ENCODE measurements at regions not wholly inside any gene's neighbourhood (a gene's known extent, or its start where the extent isn't known, plus 50 kb on each side); places are given as distances from the start of the nearest gene placed in this dataset.
"Not testable (repeated sequence)": the region's sequence is repeated elsewhere in the genome, so short reads cannot be mapped to it uniquely, and the experiment has no call there.

DNA sequence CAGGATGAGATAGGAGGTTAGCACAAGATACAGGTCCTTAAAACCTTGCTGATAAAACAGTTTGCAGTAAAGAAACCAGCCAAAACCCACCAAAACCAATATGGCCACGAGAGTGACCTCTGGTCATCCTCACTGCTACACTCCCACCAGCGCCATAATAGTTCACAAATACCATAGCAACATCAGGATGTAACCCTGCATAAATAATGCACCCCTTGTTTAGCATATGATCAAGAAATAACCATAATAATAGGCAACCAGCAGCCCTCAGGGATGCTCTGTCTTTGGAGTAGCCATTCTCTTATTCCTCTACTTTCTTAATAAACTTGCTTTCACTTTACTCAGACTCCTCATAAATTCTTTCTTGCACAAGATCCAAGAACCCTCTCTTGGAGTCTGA is 86.9 kb upstream of the PRSS3 start:
- Mint-ChIP-seq H3K36me3 (ENCODE audit: low read depth) (no peaks in the 10 kb centered on the region), H3K27ac (no peak overlapping the region), H3K9me3 (no peaks in the 10 kb centered on the region), H3K4me3 (no peak overlapping the region), H3K27me3 (ENCODE audit: low read depth) (peaks cover 29% of the 10 kb centered on the region), H3K4me1 (ENCODE audit: low read depth) (no peaks in the 10 kb centered on the region)

DNA sequence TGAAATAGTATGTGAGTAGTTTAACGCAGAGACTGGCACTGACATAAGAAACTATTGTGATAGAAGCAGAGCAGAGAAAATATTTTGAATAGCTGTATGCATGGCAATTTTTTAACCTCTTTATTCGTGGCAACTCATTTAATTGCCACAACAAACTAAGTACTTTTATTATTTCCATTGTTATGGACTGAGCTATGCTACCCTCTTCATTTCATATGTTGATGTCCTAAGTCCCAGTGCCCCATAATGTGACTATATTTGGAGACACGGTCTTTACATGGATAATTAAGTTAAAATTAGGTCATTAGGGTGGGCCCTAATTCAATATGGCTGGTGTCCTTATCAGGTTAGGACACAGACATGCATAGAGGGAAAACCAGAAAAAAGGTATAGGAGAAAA is 86.1 kb upstream of the PRSS3 start:
- no peak overlapping the region for H3K27ac Mint-ChIP-seq
- no peaks in the 10 kb centered on the region for H3K36me3 Mint-ChIP-seq (ENCODE audit: low read depth)
- peaks cover 29% of the 10 kb centered on the region for H3K27me3 Mint-ChIP-seq (ENCODE audit: low read depth)
- H3K9me3 Mint-ChIP-seq, result no peaks in the 10 kb centered on the region
- no peak overlapping the region for H3K4me3 Mint-ChIP-seq
- no peaks in the 10 kb centered on the region for H3K4me1 Mint-ChIP-seq (ENCODE audit: low read depth)

DNA sequence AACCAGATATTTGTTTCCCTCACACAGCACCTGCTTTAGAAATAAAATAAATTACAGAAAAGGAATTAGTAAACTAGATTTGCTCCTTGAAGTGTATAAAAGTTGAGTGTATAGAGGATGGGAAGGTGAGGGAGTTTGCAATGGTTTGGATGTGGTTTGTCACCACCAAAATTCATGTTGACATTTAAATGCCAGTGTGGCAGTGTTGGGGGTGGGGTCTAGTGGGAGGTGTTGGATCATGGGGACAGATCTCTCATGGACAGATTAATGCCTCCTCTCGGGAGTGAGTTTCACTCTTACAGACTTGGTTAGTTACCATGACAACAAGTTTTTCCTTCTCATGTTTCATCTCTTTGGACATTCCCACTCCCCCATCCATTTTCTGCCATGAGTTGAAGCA is 83.9 kb upstream of the PRSS3 start:
- H3K4me3 Mint-ChIP-seq; H3K36me3 Mint-ChIP-seq (ENCODE audit: low read depth); H3K27ac Mint-ChIP-seq; H3K4me1 Mint-ChIP-seq (ENCODE audit: low read depth); H3K9me3 Mint-ChIP-seq: not testable (repeated sequence)
- peaks cover 26% of the 10 kb centered on the region for H3K27me3 Mint-ChIP-seq (ENCODE audit: low read depth)

DNA sequence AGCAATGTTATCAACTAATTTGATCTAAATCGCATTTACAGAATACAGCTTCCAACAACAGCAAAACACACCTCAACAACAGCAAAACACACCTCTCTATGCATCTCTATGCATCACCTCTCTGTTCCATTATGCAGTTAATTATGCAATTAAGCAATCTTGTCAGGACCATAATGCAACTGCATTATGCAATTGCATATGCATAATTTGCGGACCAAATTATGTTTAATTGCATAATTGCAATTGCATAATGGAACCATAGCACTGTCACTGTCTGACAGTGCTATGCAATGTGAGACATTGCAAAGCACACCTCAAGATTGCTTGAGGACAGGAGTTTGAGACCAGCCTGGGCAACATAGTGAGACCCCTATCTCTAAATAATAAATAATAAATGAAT is 80.4 kb upstream of the PRSS3 start:
- H3K9me3 Mint-ChIP-seq, result no peaks in the 10 kb centered on the region
- H3K4me1 Mint-ChIP-seq (ENCODE audit: low read depth), result no peaks in the 10 kb centered on the region
- H3K4me3 Mint-ChIP-seq, result no peak overlapping the region
- no peak overlapping the region for H3K27ac Mint-ChIP-seq
- no peaks in the 10 kb centered on the region for H3K36me3 Mint-ChIP-seq (ENCODE audit: low read depth)
- peaks cover 13% of the 10 kb centered on the region for H3K27me3 Mint-ChIP-seq (ENCODE audit: low read depth)

DNA sequence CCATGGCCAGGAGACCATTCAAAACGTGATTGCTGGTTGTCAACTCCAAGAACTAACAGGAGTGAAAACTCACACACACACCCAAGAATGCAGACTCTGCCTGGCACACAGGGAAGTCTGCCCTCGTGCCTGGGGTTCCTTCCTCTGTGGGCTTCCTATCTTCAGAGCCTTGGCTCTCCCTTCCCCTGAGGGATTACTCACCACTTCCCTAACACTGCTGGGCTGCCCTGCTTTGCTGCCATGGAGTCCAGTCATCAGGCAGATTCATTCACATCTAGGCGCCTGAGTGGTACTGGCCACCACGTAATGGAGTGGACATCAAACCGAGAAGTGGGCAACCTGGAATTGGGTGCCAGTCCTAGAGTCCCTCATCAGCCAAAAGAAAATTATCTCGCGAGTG is 76.4 kb upstream of the PRSS3 start:
- Mint-ChIP-seq H3K4me3 (no peak overlapping the region), H3K27me3 (ENCODE audit: low read depth) (peaks cover 5% of the 10 kb centered on the region), H3K9me3 (no peaks in the 10 kb centered on the region), H3K27ac (no peak overlapping the region), H3K4me1 (ENCODE audit: low read depth) (no peaks in the 10 kb centered on the region), H3K36me3 (ENCODE audit: low read depth) (no peaks in the 10 kb centered on the region)

DNA sequence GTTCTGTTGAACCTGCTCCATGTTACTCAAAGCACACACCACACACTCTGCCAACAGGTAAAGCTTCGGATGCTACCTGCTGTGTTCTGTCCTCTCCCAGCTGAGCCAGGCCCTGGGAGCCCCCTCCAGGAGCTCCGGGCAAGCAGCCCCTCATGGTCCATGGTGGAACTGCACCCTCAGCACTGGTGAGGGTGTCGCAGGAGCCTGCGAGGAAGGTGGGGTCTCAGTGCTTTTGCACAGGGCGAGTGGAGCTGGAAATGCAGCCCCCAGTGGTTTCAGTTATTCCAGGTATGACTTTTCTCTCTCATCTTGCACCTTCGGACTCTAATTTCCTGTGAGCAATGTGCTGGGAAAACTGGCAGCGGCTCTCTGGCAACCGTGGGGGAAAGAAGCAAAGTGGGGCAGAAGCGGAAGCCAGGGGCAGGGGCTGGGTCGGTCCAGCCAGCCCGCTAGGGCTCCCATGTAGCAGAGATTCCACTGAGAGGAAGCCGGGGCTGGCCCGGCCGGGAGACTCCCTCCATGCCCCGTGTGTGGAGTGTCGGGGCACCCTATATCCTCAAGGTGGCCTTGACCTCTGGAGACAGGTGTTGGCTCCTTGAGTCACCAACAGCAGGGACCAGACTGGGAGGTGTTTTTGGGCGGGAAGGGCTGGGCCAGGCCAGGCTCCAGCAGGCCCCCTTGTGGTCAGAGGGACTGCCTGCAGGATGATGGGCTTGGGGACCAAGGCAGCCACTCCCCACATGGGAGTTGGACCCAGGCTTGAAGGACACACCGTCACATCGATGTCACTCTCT is 75.6 kb upstream of the PRSS3 start:
- Mint-ChIP-seq H3K27ac (no peak overlapping the region), H3K27me3 (ENCODE audit: low read depth) (peaks cover 10% of the 10 kb centered on the region), H3K36me3 (ENCODE audit: low read depth) (no peaks in the 10 kb centered on the region), H3K4me1 (ENCODE audit: low read depth) (no peaks in the 10 kb centered on the region), H3K4me3 (no peak overlapping the region), H3K9me3 (no peaks in the 10 kb centered on the region)

DNA sequence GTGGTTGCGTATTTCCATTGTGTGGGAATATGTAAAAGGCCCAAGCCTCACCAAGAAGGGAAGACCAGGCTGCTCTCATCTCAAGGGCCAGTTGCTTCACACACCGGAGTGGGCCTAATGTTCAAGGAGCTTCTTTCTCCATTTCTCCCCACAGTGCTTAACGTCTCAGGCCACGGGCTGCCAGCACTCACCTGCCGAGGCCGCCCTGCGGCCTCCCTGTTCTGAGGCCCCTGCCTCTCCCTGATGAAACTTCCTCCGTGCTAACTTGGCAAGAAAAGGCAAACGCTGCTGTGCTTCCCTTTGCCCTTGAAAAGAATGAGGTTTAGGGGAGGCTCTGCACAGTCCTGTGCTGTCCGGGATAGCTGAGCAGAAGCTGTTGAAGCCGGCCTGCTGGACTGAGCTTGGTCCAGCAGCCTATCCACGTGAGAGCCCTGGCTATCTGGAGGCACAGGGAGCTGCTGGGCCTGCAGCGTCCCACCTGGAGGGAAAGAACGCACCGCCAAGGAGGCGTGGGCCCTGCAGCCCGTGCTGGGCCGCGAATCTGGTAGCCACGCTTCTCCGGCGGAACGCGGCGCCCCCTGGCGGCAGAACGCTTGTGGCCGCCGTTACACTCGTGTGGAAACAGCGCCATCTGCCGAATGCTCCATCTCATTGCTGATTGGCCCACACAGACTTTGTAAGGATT is 73.5 kb upstream of the PRSS3 start:
- H3K27ac Mint-ChIP-seq, result no peak overlapping the region
- no peaks in the 10 kb centered on the region for H3K9me3 Mint-ChIP-seq
- H3K27me3 Mint-ChIP-seq (ENCODE audit: low read depth), result peaks cover 21% of the 10 kb centered on the region
- no peak overlapping the region for H3K4me3 Mint-ChIP-seq
- H3K36me3 Mint-ChIP-seq (ENCODE audit: low read depth), result no peaks in the 10 kb centered on the region
- H3K4me1 Mint-ChIP-seq (ENCODE audit: low read depth), result no peaks in the 10 kb centered on the region

DNA sequence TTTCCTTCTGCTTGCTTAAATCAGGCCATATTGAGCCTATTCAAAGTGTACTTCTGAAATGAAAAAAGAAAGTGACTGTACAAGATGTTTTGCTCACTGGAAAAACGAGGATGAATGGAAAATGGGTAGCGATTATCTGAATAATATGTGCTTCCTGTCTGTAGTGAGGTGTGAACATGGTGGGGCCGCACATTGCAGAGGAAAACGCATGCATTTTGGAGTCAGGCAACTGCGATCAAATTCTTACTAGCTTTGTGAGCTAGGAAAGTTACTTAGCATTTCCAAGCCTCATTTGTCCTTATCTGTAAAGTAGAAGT is 73.0 kb upstream of the PRSS3 start:
- H3K27ac Mint-ChIP-seq, result no peak overlapping the region
- H3K4me1 Mint-ChIP-seq (ENCODE audit: low read depth), result no peaks in the 10 kb centered on the region
- no peaks in the 10 kb centered on the region for H3K9me3 Mint-ChIP-seq
- peaks cover 23% of the 10 kb centered on the region for H3K27me3 Mint-ChIP-seq (ENCODE audit: low read depth)
- H3K36me3 Mint-ChIP-seq (ENCODE audit: low read depth), result no peaks in the 10 kb centered on the region
- no peak overlapping the region for H3K4me3 Mint-ChIP-seq

DNA sequence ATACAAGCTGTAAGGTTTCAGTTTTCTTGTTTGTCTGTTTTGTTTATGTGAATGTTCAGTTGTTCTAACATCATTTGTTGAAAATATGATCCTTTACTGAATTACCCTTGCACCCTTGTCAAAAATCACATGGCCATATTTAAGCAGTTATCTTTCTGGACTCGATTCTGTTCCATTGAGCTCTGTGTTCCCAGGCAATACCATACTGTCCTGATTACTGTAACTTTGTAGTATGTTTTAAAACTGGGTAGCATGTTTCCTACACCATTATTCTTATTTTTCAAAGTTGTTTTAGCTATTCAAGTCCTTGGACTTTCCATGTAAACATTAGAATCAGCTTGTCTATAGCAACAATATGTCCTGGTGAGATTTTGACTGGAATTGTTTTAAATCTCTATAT is 66.7 kb upstream of the PRSS3 start:
- Mint-ChIP-seq H3K9me3 (peaks cover 3% of the 10 kb centered on the region), H3K36me3 (ENCODE audit: low read depth) (no peaks in the 10 kb centered on the region), H3K27me3 (ENCODE audit: low read depth) (peaks cover 29% of the 10 kb centered on the region), H3K4me1 (ENCODE audit: low read depth) (no peaks in the 10 kb centered on the region), H3K4me3 (no peak overlapping the region), H3K27ac (no peak overlapping the region)

DNA sequence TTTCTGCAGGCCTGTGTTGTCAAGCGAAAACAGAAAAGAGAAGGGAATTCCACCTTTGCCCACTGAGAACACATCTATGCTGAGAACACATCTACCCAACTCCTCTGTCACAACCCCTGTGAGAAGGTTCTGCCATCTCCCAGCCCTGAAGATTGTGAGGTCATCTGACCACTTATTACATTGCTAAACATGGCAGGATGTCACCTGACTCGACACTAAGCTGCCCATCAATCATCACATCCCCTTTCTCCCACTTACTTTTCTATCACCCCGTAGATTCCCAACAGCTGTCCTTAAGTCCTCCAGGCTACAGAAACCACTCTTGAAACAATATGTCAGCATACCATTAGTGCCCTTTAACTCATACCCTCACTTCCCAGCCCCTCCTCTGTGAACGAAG is 64.2 kb upstream of the PRSS3 start:
- Mint-ChIP-seq H3K36me3 (ENCODE audit: low read depth) (no peaks in the 10 kb centered on the region), H3K4me1 (ENCODE audit: low read depth) (no peaks in the 10 kb centered on the region), H3K27me3 (ENCODE audit: low read depth) (peaks cover 22% of the 10 kb centered on the region), H3K4me3 (no peak overlapping the region), H3K9me3 (peaks cover 3% of the 10 kb centered on the region), H3K27ac (no peak overlapping the region)

DNA sequence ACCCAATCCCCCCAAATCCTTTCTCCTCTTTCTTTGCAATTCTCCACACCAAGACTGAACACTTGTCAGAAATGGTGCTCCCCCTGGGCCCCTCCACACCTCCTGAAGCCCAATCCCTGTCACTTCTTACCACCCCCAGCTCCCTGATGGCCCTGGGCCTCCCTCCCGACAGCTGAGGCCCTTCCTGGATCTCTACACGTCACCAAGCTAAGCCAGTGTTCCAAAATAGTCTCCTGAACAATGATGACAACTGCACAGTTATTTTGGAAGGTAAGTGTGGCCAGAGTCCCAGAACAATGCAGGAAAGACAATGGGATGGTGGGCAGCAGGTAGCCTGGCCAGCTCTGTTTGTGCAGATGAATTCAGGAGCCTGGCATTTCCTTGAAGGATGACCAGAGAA is 63.7 kb upstream of the PRSS3 start:
- Mint-ChIP-seq H3K4me3 (no peak overlapping the region), H3K9me3 (peaks cover 3% of the 10 kb centered on the region), H3K27ac (no peak overlapping the region), H3K4me1 (ENCODE audit: low read depth) (no peaks in the 10 kb centered on the region), H3K27me3 (ENCODE audit: low read depth) (peaks cover 18% of the 10 kb centered on the region), H3K36me3 (ENCODE audit: low read depth) (no peaks in the 10 kb centered on the region)

DNA sequence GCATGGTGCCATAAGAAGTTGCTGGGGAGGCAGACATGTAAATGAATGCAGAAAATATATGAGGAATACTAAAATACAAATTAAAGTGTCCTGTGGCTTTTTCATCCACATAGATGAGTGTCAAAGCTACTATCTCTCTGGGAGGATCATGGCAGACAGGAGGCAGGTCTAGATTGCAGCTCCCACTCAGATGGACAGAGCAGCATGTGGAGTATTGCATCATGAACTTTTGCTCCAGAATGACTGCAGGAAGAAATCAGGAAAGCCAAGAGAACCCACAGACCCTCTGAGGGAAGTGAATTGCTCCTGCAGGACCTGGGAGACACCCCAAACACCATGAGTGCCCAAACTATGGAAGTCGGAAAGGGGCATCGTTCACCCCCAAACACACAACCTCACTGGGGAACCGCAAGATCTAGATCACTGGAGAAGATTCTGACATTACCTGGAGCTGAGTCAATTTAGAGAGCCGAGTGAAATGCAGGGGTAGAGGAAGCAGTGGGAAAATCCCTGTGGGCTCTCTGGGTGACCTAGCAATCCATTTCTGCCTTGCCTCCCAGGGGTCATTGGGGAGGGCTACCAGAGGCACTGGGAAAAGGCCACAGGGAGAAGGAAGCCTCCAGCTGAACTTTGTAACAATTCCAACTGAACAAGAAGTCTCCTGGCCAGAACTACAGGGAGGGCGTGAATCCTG is 61.0 kb upstream of the PRSS3 start:
- not testable (repeated sequence) for H3K27ac Mint-ChIP-seq; H3K4me1 Mint-ChIP-seq (ENCODE audit: low read depth); H3K4me3 Mint-ChIP-seq; H3K36me3 Mint-ChIP-seq (ENCODE audit: low read depth); H3K9me3 Mint-ChIP-seq
- peaks cover 23% of the 10 kb centered on the region for H3K27me3 Mint-ChIP-seq (ENCODE audit: low read depth)

DNA sequence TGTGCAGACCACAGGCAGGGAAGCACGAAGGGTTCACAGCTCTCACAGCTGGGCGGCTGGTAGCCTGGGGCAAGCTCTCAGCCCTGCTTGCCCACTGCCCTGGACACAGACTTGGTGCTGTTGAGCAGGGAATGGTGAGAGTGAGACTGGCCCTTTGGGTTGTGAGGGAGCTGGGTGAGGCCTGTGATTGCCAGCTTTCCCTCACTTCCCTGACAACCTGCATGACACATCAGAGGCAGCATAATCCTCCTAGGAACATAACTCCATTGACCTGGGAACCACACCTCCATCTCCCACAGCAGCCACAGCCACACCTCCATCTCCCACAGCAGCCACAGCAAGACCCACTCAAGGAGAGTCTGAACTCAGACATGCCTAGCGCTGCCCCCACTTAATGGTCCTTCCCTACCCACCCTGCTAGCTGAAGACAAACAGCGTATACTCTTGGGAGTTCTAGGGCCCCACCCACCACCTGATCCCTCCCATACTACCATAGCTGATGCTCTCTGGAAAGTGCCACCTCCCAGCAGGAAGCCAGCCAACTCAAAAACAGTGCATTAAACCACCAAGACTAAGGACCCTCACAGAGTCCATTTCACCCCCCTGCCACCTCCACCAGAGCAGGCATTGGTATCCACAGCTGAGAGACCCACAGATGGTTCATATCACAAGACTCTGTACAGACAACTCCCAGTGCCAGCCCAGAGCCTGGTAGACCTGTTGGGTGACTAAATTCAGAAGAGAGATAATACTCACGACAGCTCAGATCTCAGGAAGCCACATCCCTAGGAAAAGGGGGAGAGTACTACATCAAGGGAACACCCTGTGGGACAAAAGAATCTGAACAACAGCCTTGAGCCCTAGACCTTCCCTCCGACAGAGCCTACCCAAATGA is 60.2 kb upstream of the PRSS3 start:
- H3K27ac Mint-ChIP-seq; H3K4me3 Mint-ChIP-seq; H3K9me3 Mint-ChIP-seq; H3K36me3 Mint-ChIP-seq (ENCODE audit: low read depth); H3K4me1 Mint-ChIP-seq (ENCODE audit: low read depth): not testable (repeated sequence)
- peaks cover 25% of the 10 kb centered on the region for H3K27me3 Mint-ChIP-seq (ENCODE audit: low read depth)

DNA sequence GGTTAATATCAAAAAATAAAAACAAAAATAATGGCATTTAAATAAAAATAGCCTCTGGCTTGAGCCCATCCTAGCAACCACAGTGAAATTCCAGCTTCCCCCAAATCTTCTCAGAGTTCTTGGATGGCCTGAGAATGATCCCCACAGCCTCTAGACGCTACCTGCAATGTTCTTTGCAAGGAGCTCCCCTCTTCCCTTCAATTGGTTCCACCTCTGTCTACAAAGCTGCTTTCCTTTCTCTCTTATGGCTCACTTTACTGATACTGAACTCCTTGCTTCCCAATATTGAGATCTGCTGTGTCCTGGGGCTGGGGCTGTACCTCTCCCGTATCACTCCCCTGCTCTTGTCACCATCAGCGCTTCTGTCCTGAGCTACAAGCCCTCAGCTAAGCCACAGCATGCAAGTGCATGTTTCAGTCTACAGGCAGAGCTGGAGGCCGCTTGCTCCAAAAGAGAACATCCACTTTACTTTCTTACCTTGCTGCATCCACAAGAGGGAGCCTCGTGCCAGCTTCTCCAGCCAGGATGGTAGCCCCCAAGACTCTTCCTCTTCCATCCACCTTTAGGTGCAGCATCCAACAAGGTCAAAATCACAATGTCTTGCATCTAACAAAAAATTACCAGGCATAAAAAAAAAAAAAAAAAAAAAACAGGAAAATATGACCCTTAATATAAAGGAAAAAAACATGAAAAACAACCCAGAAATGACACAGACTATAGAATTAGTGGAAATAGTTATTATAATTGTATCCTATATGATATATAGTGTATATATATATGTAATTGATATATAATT is 57.4 kb upstream of the PRSS3 start:
- Mint-ChIP-seq H3K27me3 (ENCODE audit: low read depth) (peaks cover 25% of the 10 kb centered on the region), H3K36me3 (ENCODE audit: low read depth) (no peaks in the 10 kb centered on the region), H3K4me3 (no peak overlapping the region), H3K4me1 (ENCODE audit: low read depth) (no peaks in the 10 kb centered on the region), H3K9me3 (peaks cover 6% of the 10 kb centered on the region), H3K27ac (no peak overlapping the region)

All from T-helper 1 cell treated with Interleukin-12 subunit alpha and Interleukin-12 subunit beta and Interleukin-4 antibody, amounts not matched to agents 30 μg/mL and 1 μg/mL, for 36 hours (primary cell).